ENCODE measurements at regions not wholly inside any gene's neighbourhood (a gene's known extent, or its start where the extent isn't known, plus 50 kb on each side); places are given as distances from the start of the nearest gene placed in this dataset.

DNA sequence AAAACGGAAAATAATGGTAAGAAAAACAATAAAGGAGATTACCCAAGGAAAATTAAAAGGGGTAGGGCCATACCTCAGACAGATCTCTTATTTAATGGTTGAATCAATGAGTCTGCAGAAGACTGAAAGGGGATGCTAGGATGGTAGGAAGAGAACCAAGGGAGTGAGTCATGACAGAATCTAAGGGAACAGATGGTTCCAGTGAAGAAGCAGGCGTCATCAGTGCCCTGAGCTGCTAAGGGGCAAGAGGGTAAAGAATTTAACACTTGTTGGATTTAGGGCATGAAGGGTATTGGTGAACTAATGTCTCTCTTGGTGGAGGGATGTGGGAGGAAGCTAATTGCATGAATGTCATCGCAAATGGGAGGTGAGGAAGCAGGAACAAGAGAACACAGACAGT lies 329.2 kb upstream of the TSHZ3 start:
- ChIA-PET POLR2A (no interaction called here), CTCF (no interaction called here)
- H3K4me3 ChIP-seq (ENCODE audit: low read depth, low read length) = no peak overlapping the region
- TF ChIP-seq, protein P1, sequence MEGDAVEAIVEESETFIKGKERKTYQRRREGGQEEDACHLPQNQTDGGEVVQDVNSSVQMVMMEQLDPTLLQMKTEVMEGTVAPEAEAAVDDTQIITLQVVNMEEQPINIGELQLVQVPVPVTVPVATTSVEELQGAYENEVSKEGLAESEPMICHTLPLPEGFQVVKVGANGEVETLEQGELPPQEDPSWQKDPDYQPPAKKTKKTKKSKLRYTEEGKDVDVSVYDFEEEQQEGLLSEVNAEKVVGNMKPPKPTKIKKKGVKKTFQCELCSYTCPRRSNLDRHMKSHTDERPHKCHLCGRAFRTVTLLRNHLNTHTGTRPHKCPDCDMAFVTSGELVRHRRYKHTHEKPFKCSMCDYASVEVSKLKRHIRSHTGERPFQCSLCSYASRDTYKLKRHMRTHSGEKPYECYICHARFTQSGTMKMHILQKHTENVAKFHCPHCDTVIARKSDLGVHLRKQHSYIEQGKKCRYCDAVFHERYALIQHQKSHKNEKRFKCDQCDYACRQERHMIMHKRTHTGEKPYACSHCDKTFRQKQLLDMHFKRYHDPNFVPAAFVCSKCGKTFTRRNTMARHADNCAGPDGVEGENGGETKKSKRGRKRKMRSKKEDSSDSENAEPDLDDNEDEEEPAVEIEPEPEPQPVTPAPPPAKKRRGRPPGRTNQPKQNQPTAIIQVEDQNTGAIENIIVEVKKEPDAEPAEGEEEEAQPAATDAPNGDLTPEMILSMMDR (IDR thresholded peaks at IDR 0.05; ENCODE audit: insufficient read depth, low read length, missing control alignments) = no peak
- DNase-seq (ENCODE audit: low read depth, low spot score) = no peak

DNA sequence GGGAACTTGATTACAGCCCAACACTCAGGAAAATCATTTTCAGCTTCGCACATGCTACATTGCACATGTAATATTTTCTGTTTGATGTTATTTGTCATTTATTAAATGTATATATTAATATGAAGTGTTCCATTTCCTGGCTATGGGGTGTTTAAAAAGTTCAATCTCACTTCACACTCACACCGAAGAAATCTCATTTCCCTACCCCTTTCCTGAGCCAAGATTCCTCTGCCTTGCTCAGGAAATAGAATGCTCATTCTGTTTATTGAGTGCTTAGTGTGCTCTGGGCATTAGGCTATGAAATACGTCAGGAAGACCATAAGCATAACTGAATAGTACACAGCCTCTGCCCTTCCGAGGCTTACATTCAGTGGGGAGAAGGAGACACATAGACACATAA lies 331.9 kb upstream of the TSHZ3 start:
- CTCF ChIA-PET = no interaction called here
- TF ChIP-seq, protein P1 (IDR thresholded peaks at IDR 0.05; ENCODE audit: insufficient read depth, low read length, missing control alignments) = no peak
- no peak for DNase-seq (ENCODE audit: low read depth, low spot score)
- POLR2A ChIA-PET = no interaction called here
- no peak overlapping the region for H3K4me3 ChIP-seq (ENCODE audit: low read depth, low read length)

GRCh38 chr19:31693131-31693932 lies 344.1 kb upstream of the TSHZ3 start:
- TF ChIP-seq, protein P1 (IDR thresholded peaks at IDR 0.05; ENCODE audit: insufficient read depth, low read length, missing control alignments) = no peak
- no peak overlapping the region for H3K4me3 ChIP-seq (ENCODE audit: low read depth, low read length)
- ChIA-PET CTCF (no interaction called here), POLR2A (no interaction called here)
- no peak for DNase-seq (ENCODE audit: low read depth, low spot score)

DNA sequence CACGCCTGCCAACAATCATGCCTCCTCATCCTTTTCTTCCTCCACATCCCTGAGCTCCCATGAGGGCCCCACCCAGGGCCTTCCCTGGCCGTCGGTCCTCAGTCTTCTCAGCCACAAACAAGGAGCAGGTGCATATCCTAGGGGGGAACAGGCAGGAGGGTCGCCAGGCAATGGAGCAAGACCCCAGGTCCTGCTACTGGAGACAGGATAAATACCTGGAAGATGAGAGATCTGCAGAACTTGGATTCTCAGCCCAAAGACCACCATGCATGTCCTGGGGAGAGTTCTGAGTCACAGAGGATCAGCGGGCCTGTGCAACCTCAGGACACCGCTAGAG lies 344.7 kb upstream of the TSHZ3 start:
- no peak overlapping the region for H3K4me3 ChIP-seq (ENCODE audit: low read depth, low read length)
- TF ChIP-seq, protein P1 (IDR thresholded peaks at IDR 0.05; ENCODE audit: insufficient read depth, low read length, missing control alignments) = no peak
- CTCF ChIA-PET = no interaction called here
- POLR2A ChIA-PET = no interaction called here
- DNase-seq (ENCODE audit: low read depth, low spot score) = no peak

DNA sequence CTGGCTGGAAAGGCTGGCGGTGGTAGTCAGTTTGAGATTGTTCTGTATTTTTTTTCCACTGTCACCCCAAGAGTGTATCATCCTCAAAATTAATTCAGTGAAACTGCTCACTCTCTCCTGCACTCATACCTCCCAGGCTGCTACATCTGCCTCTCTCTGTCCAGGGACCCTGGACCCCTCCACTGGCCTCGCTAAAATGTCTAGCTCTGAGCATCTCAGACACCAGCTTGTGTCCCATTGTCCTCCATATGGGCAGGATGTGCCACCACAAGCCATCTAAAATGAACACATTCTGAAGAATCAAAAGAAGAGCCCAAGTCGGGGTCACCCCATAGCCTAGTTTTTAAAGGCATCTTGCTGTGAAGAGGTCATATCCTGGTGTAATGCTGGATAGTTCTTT lies 345.5 kb upstream of the TSHZ3 start:
- no peak for DNase-seq (ENCODE audit: low read depth, low spot score)
- POLR2A ChIA-PET = no interaction called here
- H3K4me3 ChIP-seq (ENCODE audit: low read depth, low read length) = no peak overlapping the region
- TF ChIP-seq, protein P1 (IDR thresholded peaks at IDR 0.05; ENCODE audit: insufficient read depth, low read length, missing control alignments) = no peak
- CTCF ChIA-PET = no interaction called here

GRCh38 chr19:31699421-31699820 lies 350.2 kb upstream of the TSHZ3 start:
- no peak overlapping the region for H3K4me3 ChIP-seq (ENCODE audit: low read depth, low read length)
- POLR2A ChIA-PET = no interaction called here
- CTCF ChIA-PET = no interaction called here
- no peak for DNase-seq (ENCODE audit: low read depth, low spot score)
- TF ChIP-seq, protein P1 (IDR thresholded peaks at IDR 0.05; ENCODE audit: insufficient read depth, low read length, missing control alignments) = no peak

Measured in AG04449 (cell line).